ENCODE measurements at regions not wholly inside any gene's neighbourhood (a gene's known extent, or its start where the extent isn't known, plus 50 kb on each side); places are given as distances from the start of the nearest gene placed in this dataset.

DNA sequence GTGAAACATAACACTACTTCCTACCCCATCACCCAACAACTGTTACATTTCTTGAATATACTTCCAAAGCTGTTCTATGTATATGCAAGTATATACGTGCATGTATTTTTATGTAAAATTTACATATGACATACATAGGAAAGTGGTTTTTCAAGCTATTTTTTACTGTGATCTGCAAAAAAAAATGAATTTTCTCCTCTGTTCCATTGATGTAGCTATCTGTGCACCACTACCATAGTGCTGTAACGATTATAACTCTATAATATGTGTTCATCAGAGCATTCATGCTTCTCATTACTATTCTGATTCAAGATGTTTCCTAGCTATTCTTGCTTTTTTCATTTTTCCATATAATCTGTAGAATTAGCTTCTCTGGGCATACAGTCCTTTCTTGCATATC lies 164.0 kb downstream of the DEPDC1B start:
- DNase-seq (no peak), ATAC-seq (ENCODE audit: low read depth) (no peak)
- H3K4me1 Mint-ChIP-seq: peaks cover 67% of the 10 kb centered on the region
- H3K27me3 ChIP-seq (replicated peaks in 1 of 4; ENCODE audit: control extremely low read depth in 1 of 4, control insufficient read depth in 3 of 4, insufficient read depth in 4 of 4, low read length in 3 of 4): no peaks in the 10 kb centered on the region
- H3K9me3 ChIP-seq (ENCODE audit: control extremely low read depth in 1 of 3, control insufficient read depth in 2 of 3, insufficient read depth in 1 of 3, low read length in 2 of 3): peaks cover 0 to 2% (median 0%) of the 10 kb centered on the region in 3 donors
- POLR2A ChIA-PET: no interaction called here
- intact Hi-C loops (cut with micrococcal nuclease): loop anchor here (5.0 kb wide), 1 partner anchor 44 kb away; no protein-coding TSS in a partner anchor
- H3K9ac ChIP-seq (ENCODE audit: low read length): no peak overlapping the region
- no peaks in the 10 kb centered on the region for H4K20me1 ChIP-seq (ENCODE audit: control insufficient read depth, insufficient read depth, low read length, poor library complexity, severe bottlenecking)
- H3K4me3 Mint-ChIP-seq: no peak overlapping the region
- CTCF ChIA-PET: no interaction called here
- H3K4me3 ChIP-seq (ENCODE audit: control extremely low read depth in 1 of 5, extremely low read depth in 1 of 5, insufficient read depth in 1 of 5, low read depth in 2 of 5, low read length in 4 of 5): no peak overlapping the region
- H2AFZ ChIP-seq (ENCODE audit: insufficient read depth, low read depth, low read length, poor library complexity, severe bottlenecking): no peak overlapping the region
- peak overlapping the region; percentile 46 for H3K4me2 ChIP-seq (replicated peaks; ENCODE audit: low read depth, low read length, poor library complexity, severe bottlenecking)
- H3K79me2 ChIP-seq (ENCODE audit: control insufficient read depth, insufficient read depth, low read length): no peaks in the 10 kb centered on the region
- TF ChIP-seq CTCF (IDR thresholded peaks at IDR 0.05): no peak
- no peak for TF ChIP-seq EZH2 (IDR thresholded peaks at IDR 0.05; ENCODE audit: borderline replicate concordance, insufficient read depth, low read depth, low read length, poor library complexity, severe bottlenecking)
- no CpG with 5 or more reads among the region's 2 CpGs for WGBS (ENCODE audit: insufficient coverage)
- H3K4me1 ChIP-seq (ENCODE audit: control insufficient read depth in 2 of 2, insufficient read depth in 2 of 2, low read length in 2 of 2): peaks cover 23 to 63% of the 10 kb centered on the region in 2 donors
- H3K27ac ChIP-seq (ENCODE audit: low read length in 2 of 2): no peak overlapping the region
- no peak overlapping the region for H3K27ac Mint-ChIP-seq
- H3K36me3 ChIP-seq (replicated peaks in 1 of 2; ENCODE audit: control extremely low read depth in 1 of 2, control insufficient read depth in 1 of 2, extremely low read depth in 1 of 2, insufficient read depth in 2 of 2, low read length in 1 of 2): no peaks in the 10 kb centered on the region
- H3K27me3 Mint-ChIP-seq: no peaks in the 10 kb centered on the region
- no peaks in the 10 kb centered on the region for H3K9me3 Mint-ChIP-seq (ENCODE audit: insufficient read depth)

GRCh38 chr5:60535198-60535597 lies 164.8 kb downstream of the DEPDC1B start:
- Mint-ChIP-seq H3K27me3 (no peaks in the 10 kb centered on the region), H3K4me3 (no peak overlapping the region), H3K4me1 (peaks cover 59% of the 10 kb centered on the region), H3K27ac (no peak overlapping the region), H3K9me3 (ENCODE audit: insufficient read depth) (no peaks in the 10 kb centered on the region)
- POLR2A ChIA-PET: no interaction called here
- no peaks in the 10 kb centered on the region for H4K20me1 ChIP-seq (ENCODE audit: control insufficient read depth, insufficient read depth, low read length, poor library complexity, severe bottlenecking)
- H3K79me2 ChIP-seq (ENCODE audit: control insufficient read depth, insufficient read depth, low read length): no peaks in the 10 kb centered on the region
- ATAC-seq (ENCODE audit: low read depth) (peak; percentile 12), DNase-seq (peak; percentile 42)
- no peak overlapping the region for H3K27ac ChIP-seq (ENCODE audit: low read length in 2 of 2)
- no peak for TF ChIP-seq CTCF (IDR thresholded peaks at IDR 0.05)
- no peak for TF ChIP-seq EZH2 (IDR thresholded peaks at IDR 0.05; ENCODE audit: borderline replicate concordance, insufficient read depth, low read depth, low read length, poor library complexity, severe bottlenecking)
- H3K36me3 ChIP-seq (replicated peaks in 1 of 2; ENCODE audit: control extremely low read depth in 1 of 2, control insufficient read depth in 1 of 2, extremely low read depth in 1 of 2, insufficient read depth in 2 of 2, low read length in 1 of 2): no peaks in the 10 kb centered on the region
- no peaks in the 10 kb centered on the region for H3K27me3 ChIP-seq (replicated peaks in 1 of 4; ENCODE audit: control extremely low read depth in 1 of 4, control insufficient read depth in 3 of 4, insufficient read depth in 4 of 4, low read length in 3 of 4)
- H3K4me1 ChIP-seq (ENCODE audit: control insufficient read depth in 2 of 2, insufficient read depth in 2 of 2, low read length in 2 of 2): peaks cover 16 to 55% of the 10 kb centered on the region in 2 donors
- H3K4me3 ChIP-seq (ENCODE audit: control extremely low read depth in 1 of 5, extremely low read depth in 1 of 5, insufficient read depth in 1 of 5, low read depth in 2 of 5, low read length in 4 of 5): no peak overlapping the region
- no peak overlapping the region for H2AFZ ChIP-seq (ENCODE audit: insufficient read depth, low read depth, low read length, poor library complexity, severe bottlenecking)
- CTCF ChIA-PET: no interaction called here
- intact Hi-C loops (cut with micrococcal nuclease): loop anchor here (5.0 kb wide), 1 partner anchor 43 kb away; no protein-coding TSS in a partner anchor
- no peak overlapping the region for H3K9ac ChIP-seq (ENCODE audit: low read length)
- H3K9me3 ChIP-seq (ENCODE audit: control extremely low read depth in 1 of 3, control insufficient read depth in 2 of 3, insufficient read depth in 1 of 3, low read length in 2 of 3): peaks cover 0 to 3% (median 0%) of the 10 kb centered on the region in 3 donors
- peak overlapping the region; percentile 46 for H3K4me2 ChIP-seq (replicated peaks; ENCODE audit: low read depth, low read length, poor library complexity, severe bottlenecking)
